GM18502 (cell line): ENCODE measurements at regions not wholly inside any gene's neighbourhood (a gene's known extent, or its start where the extent isn't known, plus 50 kb on each side); places are given as distances from the start of the nearest gene placed in this dataset.
"Not testable (repeated sequence)": the region's sequence is repeated elsewhere in the genome, so short reads cannot be mapped to it uniquely, and the experiment has no call there.

Experiments used
- ATAC-seq: cut with Tn5 transposase; IDR thresholded peaks from one replicate; pipeline ENCODE4 v1.9.1; 2021; ENCODE audit warnings: mild to moderate bottlenecking; ENCODE audit not compliant: unreplicated experiment, poor library complexity

DNA sequence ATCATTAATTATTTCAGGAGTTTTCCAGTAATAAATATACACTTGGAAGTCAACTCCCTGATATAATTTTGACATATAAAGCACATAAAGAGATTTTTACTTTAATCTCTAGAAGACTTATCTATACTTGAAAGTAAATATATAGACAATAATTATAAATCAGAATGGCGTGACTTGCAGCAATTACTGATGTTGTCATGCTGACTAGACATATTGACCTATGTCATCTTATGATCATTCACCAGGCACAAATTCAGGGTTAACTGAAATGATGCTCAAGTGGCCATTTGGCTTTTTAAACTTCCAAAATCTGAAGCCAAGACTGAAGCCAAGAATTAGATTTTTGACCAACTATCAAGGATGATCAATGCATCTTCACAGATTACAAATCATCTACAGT, 192.2 kb downstream of the MCHR2 start:
- ATAC-seq, result no peak

GRCh38 chr6:99802396-99803031, 191.5 kb downstream of the MCHR2 start:
- no peak for ATAC-seq

DNA sequence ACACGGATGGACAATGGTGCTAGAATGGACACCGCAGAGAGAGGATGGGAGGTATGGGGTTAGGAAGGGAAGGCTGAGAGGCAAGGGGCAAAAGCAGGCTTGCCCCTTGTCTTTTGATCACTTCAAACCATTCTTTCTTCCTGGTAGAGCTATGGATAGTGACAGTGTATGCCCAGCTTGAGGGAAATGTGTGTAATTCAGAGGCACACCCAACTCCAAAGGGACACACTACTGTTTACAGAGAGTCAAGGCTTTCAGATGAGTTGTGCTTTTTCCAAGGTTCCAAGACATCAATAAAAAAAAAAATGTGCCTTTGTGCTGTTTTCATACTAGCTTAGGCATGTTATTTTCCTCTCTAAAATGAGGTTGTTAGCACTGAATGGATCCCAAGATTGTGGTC, 185.0 kb downstream of the MCHR2 start:
- ATAC-seq, result no peak

DNA sequence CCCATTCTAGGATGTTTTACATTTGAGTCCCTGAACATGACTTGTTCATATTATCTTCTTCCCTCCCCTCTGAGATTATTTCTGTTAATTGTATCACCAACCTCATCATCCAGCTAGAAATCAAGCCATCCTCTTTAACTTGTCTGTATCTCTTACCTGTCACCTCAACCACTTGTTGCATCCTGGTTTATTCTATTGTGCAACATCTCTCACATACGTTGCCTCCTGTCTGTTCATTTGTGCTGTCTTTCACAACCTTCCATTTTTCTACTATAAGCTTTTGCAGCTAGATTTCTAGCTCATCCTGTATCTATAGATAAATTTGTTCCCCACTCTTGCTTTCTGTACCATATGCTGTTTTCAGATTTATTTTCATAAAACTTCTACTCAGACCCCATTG, 183.7 kb downstream of the MCHR2 start:
- no peak for ATAC-seq

- ATAC-seq, result no peak
Measured at GRCh38 chr6:99810942-99811620, 182.9 kb downstream of the MCHR2 start.

DNA sequence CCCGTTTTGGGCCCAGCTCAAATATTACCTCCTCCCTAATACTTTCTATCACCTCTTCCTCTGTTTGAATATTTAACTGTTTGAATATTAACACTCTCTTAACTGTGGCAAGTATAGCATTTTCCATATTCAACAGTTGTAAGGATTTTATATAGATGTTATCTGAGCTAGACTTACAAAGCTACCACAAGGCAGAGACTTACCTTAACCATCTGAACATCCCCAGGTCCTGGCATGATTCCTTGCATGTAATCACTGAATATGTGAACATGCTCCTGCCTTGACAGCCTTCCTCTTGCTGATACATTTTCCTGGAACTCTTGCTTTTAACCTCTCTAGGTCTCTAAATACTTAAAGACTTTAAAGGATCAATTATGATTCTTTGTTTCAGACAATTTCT, 182.4 kb downstream of the MCHR2 start:
- ATAC-seq, result no peak

GRCh38 chr6:99813565-99813964, 180.5 kb downstream of the MCHR2 start:
- ATAC-seq, result no peak

GRCh38 chr6:99814230-99814928, 179.6 kb downstream of the MCHR2 start:
- no peak for ATAC-seq

DNA sequence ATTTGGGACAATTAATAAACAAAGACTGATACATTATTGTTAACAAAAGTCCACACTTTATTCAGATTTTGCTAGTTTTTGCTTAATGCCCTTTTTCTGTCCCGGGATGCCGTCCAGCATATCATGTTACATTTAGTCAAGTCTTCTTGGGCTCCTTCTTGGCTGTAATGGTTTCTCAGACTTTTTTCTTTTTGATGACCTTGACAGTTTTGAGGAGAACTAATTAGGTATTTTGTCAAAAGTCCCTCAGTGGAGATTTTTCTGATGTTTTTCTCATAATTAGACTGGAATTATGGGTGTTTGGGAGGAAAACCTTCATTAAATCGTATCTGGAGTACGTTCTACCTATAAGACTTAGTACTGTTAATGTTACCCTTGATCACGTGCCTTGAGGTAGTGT, 177.2 kb downstream of the MCHR2 start:
- no peak for ATAC-seq

- ATAC-seq, result no peak
Measured at GRCh38 chr6:99818161-99818560, 175.9 kb downstream of the MCHR2 start.

DNA sequence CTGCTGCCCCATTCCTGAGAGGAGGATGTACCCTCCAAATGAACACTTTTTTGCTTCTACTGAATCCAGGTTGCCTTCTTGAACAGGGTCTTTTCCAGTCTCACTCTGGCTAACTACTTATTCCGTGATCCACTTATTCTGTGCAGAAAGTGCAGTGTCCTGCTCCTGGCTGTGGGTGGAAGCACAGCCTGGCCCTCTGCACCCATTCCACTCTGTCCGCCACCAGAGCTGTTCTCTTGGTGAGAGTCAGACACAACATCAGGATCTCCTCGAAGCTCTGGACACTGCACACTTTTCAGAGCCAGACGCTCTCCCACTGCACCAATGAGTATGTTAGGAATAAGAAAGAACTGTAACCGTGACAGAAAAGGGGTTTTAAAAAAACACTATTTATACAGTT, 174.2 kb downstream of the MCHR2 start:
- ATAC-seq, result no peak

DNA sequence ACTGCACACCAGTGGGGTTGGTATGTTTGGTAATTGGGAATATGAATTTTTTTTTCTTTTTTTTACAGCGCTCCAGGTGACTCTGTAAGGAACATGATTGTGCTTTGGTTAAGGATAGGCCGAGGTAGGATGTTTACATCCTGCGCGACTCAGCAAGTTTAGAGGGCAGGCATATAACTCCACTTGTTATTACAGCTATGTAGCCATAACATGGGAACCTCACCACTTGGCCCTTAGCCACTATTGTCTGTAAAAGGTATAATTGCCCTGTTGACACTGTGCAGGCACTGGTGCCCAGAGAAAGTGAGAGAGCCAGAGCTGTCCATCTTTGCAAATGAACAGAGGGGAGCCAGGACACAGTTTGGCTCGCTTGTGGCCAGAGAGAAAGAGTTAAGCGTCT, 172.9 kb downstream of the MCHR2 start:
- ATAC-seq, result no peak

DNA sequence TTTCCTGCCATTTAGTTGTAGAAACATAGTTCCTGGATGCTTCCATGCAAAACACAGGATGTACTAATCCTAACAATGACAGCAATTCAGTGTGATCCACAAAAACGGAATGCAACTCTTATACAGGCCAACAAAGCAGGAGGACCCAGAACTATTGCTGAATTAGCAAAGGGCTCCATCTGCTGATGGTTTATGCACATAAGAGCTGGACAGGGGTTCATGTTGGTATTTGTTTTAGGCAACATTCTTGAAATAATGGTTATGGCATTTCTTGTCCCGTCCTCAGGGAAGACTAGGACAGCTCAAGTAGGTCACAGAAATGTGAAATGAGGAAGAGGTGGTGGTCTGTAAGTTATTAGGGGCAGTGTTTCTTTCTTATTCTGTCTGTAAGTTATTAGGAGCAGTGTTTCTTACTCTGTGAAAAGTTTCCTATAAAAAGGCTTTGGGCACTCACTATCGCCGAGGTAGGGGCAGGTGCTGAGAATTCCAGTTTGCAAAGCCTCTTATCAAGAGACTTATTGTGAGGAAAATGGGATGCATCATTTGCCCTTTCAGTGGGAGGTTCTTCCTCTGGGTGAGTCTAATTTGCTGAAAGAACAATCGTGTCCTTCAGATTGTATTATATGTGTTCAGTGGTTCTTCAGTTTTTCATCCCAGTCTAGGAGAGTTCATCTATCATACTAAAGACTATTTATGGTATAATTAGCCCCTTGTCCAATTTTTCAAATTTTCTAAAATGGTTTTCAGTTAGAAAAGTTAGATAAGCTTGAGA, 171.1 kb downstream of the MCHR2 start:
- peak; percentile 78 for ATAC-seq

GRCh38 chr6:99823513-99824235, 170.3 kb downstream of the MCHR2 start:
- ATAC-seq, result not testable (repeated sequence)

GRCh38 chr6:99833034-99833433, 161.0 kb downstream of the MCHR2 start:
- no peak for ATAC-seq

DNA sequence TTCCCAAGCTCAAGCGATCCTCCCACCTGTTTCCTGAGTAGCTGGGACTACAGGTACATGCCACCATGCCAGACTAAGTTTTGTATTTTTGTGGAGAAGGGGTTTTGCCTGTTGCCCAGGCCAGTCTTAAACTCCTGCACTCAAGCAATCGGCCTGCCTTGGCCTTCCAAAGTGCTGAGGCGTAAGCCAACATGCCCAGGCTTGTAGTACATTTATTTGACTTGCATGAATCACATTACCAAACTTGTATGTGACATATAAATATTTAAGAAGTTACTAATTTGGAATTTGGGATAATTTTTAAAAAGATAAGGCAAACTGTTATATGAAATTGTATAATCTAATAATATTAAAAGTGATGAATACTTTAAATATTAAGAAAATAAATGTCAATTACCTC, 157.6 kb downstream of the MCHR2 start:
- no peak for ATAC-seq

GRCh38 chr6:99838607-99839006, 155.4 kb downstream of the MCHR2 start:
- no peak for ATAC-seq

GRCh38 chr6:99841297-99841696, 152.7 kb downstream of the MCHR2 start:
- ATAC-seq, result no peak

- ATAC-seq, result no peak
Measured at GRCh38 chr6:99846006-99846405, 148.0 kb downstream of the MCHR2 start.

DNA sequence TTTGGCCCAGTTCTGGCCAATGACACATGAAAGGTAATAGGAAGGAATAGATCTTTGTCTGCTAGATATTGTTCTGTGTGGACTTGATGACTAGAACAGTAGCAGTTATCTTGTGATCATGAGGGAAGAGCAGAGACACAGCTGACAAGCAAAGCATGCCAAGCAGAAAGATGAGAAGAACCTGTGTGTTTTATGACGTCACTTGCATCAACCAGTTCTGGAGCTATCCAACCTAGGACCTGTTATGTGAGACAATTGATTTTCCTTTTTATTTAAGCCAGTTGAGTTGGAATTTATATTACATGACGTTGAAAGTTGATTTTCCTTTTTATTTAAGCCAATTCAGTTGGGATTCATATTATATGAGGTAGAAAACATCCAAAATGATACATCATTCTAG, 143.2 kb downstream of the MCHR2 start:
- ATAC-seq, result no peak
